Adrenal gland (tissue), 5 donors: ENCODE measurements at regions not wholly inside any gene's neighbourhood (a gene's known extent, or its start where the extent isn't known, plus 50 kb on each side); places are given as distances from the start of the nearest gene placed in this dataset.

Experiments used
- CTCF ChIP-seq, 6 experiments: fragments of 450-650 bp in 4 of 6; fragments of 200-600 bp in 2 of 6; sonication (generic) in 1 of 6; IDR thresholded peaks; 1 replicate in 5 of 6; 2 replicates in 1 of 6; pipeline versions ENCODE4 v1.5.1 to v1.8.0; 2016 to 2021; ENCODE audit warnings: antibody characterized with exemption in 6 of 6, mild to moderate bottlenecking in 2 of 6, moderate library complexity in 1 of 6
- POLR2A ChIP-seq, 2 donors: fragments of 450-650 bp; IDR thresholded peaks; one replicate each; pipeline ENCODE4 v1.6.1; 2017; ENCODE audit warnings: antibody characterized with exemption in 2 of 2, mild to moderate bottlenecking in 2 of 2, moderate library complexity in 1 of 2
- donor health status: DM: no; HTN: no; CAD: no.

- TF ChIP-seq POLR2A (IDR thresholded peaks at IDR 0.05) (no peak), CTCF (IDR thresholded peaks at IDR 0.05) (no peak)
These were observed 154.9 kb downstream of the AQP4 start for GRCh38 chr18:26710470-26711096.
